ENCODE measurements at regions not wholly inside any gene's neighbourhood (a gene's known extent, or its start where the extent isn't known, plus 50 kb on each side); places are given as distances from the start of the nearest gene placed in this dataset.

- TF ChIP-seq, protein P1, sequence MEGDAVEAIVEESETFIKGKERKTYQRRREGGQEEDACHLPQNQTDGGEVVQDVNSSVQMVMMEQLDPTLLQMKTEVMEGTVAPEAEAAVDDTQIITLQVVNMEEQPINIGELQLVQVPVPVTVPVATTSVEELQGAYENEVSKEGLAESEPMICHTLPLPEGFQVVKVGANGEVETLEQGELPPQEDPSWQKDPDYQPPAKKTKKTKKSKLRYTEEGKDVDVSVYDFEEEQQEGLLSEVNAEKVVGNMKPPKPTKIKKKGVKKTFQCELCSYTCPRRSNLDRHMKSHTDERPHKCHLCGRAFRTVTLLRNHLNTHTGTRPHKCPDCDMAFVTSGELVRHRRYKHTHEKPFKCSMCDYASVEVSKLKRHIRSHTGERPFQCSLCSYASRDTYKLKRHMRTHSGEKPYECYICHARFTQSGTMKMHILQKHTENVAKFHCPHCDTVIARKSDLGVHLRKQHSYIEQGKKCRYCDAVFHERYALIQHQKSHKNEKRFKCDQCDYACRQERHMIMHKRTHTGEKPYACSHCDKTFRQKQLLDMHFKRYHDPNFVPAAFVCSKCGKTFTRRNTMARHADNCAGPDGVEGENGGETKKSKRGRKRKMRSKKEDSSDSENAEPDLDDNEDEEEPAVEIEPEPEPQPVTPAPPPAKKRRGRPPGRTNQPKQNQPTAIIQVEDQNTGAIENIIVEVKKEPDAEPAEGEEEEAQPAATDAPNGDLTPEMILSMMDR (IDR thresholded peaks at IDR 0.05): no peak
- TF ChIP-seq POLR2A (IDR thresholded peaks at IDR 0.05): no peak
Measured at GRCh38 chr9:81122749-81123148, 566.6 kb downstream of the TLE1 start.

Measured in body of pancreas (tissue), 4 donors.